ENCODE measurements at regions not wholly inside any gene's neighbourhood (a gene's known extent, or its start where the extent isn't known, plus 50 kb on each side); places are given as distances from the start of the nearest gene placed in this dataset.
A peak's percentile ranks its signal among the peaks of the same experiment; 100 is the strongest.

- Mint-ChIP-seq H3K9me3 (peaks cover 5% of the 10 kb centered on the region), H3K4me1 (peaks cover 43% of the 10 kb centered on the region), H3K4me3 (no peak overlapping the region), H3K27ac (no peak overlapping the region), H3K27me3 (ENCODE audit: low read depth) (peaks cover 10% of the 10 kb centered on the region), H3K36me3 (ENCODE audit: low read depth) (no peaks in the 10 kb centered on the region)
- TF ChIP-seq, protein P1, sequence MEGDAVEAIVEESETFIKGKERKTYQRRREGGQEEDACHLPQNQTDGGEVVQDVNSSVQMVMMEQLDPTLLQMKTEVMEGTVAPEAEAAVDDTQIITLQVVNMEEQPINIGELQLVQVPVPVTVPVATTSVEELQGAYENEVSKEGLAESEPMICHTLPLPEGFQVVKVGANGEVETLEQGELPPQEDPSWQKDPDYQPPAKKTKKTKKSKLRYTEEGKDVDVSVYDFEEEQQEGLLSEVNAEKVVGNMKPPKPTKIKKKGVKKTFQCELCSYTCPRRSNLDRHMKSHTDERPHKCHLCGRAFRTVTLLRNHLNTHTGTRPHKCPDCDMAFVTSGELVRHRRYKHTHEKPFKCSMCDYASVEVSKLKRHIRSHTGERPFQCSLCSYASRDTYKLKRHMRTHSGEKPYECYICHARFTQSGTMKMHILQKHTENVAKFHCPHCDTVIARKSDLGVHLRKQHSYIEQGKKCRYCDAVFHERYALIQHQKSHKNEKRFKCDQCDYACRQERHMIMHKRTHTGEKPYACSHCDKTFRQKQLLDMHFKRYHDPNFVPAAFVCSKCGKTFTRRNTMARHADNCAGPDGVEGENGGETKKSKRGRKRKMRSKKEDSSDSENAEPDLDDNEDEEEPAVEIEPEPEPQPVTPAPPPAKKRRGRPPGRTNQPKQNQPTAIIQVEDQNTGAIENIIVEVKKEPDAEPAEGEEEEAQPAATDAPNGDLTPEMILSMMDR (IDR thresholded peaks at IDR 0.05; ENCODE audit: unreplicated experiment in 3 of 3), result no peak
These were observed 438.1 kb downstream of the PRDM2 start for GRCh38 chr1:14138135-14138506.

GRCh38 chr1:14138687-14139086, 438.7 kb downstream of the PRDM2 start:
- TF ChIP-seq, protein P1 (IDR thresholded peaks at IDR 0.05; ENCODE audit: unreplicated experiment in 3 of 3), result no peak
- peaks cover 5% of the 10 kb centered on the region for H3K9me3 Mint-ChIP-seq
- H3K27ac Mint-ChIP-seq, result no peak overlapping the region
- H3K27me3 Mint-ChIP-seq (ENCODE audit: low read depth), result peaks cover 10% of the 10 kb centered on the region
- peaks cover 48% of the 10 kb centered on the region for H3K4me1 Mint-ChIP-seq
- no peaks in the 10 kb centered on the region for H3K36me3 Mint-ChIP-seq (ENCODE audit: low read depth)
- H3K4me3 Mint-ChIP-seq, result no peak overlapping the region

DNA sequence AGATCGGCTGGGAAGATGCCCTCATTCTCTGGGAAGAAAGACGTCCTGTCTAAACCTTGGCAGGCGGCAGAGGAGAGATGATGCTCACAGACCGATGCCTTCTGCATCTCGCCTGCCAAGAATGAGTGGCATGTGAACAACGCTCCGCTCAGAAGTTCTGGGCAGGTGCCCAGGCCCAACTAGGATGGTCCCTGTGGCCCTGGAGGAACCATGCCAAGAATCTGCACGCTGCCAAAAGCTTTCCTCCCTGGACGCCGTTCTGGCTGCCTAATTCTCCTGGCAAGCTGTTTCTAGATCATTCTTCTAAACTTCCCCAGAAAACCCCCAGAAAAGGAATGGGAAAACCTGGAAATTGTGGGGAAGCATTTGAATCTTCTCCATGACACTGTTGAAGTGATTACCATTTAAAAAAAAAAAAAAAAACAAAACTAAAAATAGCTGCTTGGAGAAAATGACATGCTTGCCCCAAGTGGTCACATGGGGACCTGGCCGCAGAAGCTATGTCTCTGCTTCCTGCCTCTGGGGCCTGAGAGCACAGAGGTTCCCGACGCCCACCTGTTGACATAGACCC, 440.9 kb downstream of the PRDM2 start:
- TF ChIP-seq, protein P1 (IDR thresholded peaks at IDR 0.05; ENCODE audit: unreplicated experiment in 3 of 3), result no peak
- peaks cover 5% of the 10 kb centered on the region for H3K9me3 Mint-ChIP-seq
- no peak overlapping the region for H3K4me3 Mint-ChIP-seq
- H3K4me1 Mint-ChIP-seq, result peaks cover 55% of the 10 kb centered on the region
- H3K36me3 Mint-ChIP-seq (ENCODE audit: low read depth), result no peaks in the 10 kb centered on the region
- peak overlapping the region in 2 of 3 experiments; percentile 29 to 57 for H3K27ac Mint-ChIP-seq
- peaks cover 7% of the 10 kb centered on the region for H3K27me3 Mint-ChIP-seq (ENCODE audit: low read depth)

DNA sequence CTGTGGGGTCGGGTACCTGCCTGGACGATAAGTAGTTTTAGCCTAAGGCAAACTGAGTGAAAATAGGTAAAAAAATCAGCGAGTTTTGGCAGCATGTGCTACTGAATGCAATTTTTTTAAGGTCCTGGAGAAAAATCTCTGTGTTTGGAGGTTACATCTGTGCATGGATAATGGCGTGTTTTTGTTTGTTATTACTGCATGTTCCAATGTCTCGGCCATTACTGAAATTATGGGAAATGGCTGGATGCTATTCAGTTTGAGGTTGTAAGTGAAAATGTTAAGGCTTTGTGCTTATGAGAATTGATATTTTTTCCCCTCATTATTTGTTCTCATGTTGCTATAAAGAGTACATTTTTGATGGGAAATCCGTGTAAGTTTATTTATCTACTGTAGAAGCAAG, 441.7 kb downstream of the PRDM2 start:
- H3K4me1 Mint-ChIP-seq, result peaks cover 55% of the 10 kb centered on the region
- H3K36me3 Mint-ChIP-seq (ENCODE audit: low read depth), result no peaks in the 10 kb centered on the region
- peaks cover 7% of the 10 kb centered on the region for H3K27me3 Mint-ChIP-seq (ENCODE audit: low read depth)
- H3K27ac Mint-ChIP-seq, result peak overlapping the region in 1 of 3 experiments; percentile 70
- H3K9me3 Mint-ChIP-seq, result peaks cover 5% of the 10 kb centered on the region
- H3K4me3 Mint-ChIP-seq, result no peak overlapping the region
- TF ChIP-seq, protein P1 (IDR thresholded peaks at IDR 0.05; ENCODE audit: unreplicated experiment in 3 of 3), result no peak

DNA sequence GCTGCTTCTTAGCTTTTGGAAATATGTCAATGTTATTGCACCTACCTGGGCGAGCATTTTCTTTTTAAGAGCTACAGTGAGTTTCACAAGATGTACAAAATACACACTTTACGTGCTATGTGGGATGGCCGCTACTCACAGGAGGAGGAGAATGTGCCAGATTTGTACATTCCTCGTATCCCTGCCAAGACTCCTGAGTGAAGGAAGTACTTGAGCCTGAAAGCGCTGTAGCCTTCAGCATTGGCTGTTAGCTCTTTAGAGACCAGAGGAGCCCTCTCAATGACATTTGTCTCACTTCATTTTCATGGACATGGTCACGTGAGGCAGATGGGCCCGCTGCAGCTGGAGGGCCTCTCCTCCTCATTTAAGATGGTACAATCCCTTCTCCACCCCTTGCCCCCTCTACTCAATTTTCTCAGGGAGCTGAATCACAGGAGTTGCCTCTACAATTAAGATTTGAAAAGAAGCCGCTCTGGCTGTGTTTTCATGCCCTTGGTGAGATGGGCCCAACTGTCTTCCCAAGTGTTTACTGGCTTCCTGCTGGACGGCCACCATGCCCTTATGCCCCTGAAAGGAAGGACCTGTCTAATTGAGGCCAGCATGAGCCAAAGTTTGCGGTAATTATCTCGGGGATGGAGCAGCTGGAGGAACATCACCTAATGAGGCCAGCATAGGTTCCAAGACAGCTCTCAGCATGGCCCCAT, 442.6 kb downstream of the PRDM2 start:
- Mint-ChIP-seq H3K27me3 (ENCODE audit: low read depth) (peaks cover 7% of the 10 kb centered on the region), H3K36me3 (ENCODE audit: low read depth) (no peaks in the 10 kb centered on the region), H3K4me3 (peak overlapping the region in 1 of 3 experiments; percentile 27), H3K9me3 (peaks cover 5% of the 10 kb centered on the region), H3K27ac (peak overlapping the region; percentile 4 to 70 (median 52)), H3K4me1 (peaks cover 55% of the 10 kb centered on the region)
- TF ChIP-seq, protein P1 (IDR thresholded peaks at IDR 0.05; ENCODE audit: unreplicated experiment in 3 of 3), result no peak

DNA sequence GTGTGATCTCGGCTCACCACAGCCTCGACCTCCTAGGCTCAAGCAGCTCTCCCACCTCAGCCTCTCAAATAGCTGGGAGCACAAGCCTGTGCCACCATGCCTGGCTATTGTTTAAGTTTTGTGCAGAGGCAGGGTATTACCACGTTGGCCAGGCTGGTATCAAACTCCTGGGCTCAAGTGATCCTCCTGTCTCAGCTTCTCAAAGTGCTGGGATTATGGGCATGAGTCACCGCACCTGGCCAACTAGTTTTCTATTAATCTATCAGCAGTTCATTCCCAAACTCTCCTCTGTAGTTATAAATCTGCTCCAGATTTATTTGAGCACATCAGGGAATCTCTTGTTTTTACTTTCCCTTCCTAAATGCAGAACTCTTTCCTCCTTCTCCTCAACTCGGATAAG, 443.8 kb downstream of the PRDM2 start:
- Mint-ChIP-seq H3K27ac (peak overlapping the region in 2 of 3 experiments; percentile 11 to 51), H3K4me1 (peaks cover 49% of the 10 kb centered on the region), H3K9me3 (no peaks in the 10 kb centered on the region), H3K27me3 (ENCODE audit: low read depth) (no peaks in the 10 kb centered on the region), H3K36me3 (ENCODE audit: low read depth) (no peaks in the 10 kb centered on the region), H3K4me3 (no peak overlapping the region)
- TF ChIP-seq, protein P1 (IDR thresholded peaks at IDR 0.05; ENCODE audit: unreplicated experiment in 3 of 3), result no peak
